HG03097 (cell line): ENCODE measurements at regions not wholly inside any gene's neighbourhood (a gene's known extent, or its start where the extent isn't known, plus 50 kb on each side); places are given as distances from the start of the nearest gene placed in this dataset.
"Not testable (repeated sequence)": the region's sequence is repeated elsewhere in the genome, so short reads cannot be mapped to it uniquely, and the experiment has no call there.

Experiments used
- ATAC-seq: cut with Tn5 transposase; IDR thresholded peaks from one replicate; pipeline ENCODE4 v1.9.1; 2021; ENCODE audit not compliant: unreplicated experiment, low FRiP score

DNA sequence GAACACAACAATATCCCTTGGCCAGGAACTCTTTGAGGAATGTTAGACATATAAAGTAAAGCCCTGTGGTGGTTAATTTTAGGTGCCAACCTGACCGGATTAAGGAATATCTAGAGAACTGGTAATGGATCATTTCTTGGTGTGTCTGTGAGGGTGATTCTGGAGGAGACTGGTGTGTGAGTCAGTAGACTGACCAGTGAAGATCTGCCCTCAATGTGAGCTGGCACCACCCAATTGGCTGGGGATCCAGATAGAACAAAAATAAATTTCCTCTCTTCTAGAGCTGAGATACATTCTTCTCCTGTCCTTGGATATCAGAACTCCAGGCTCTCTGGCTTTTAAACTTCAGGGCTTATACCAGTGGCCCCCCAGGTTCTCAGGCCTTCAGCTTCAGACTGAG is 56.2 kb upstream of the TNPO1 start:
- no peak for ATAC-seq

- ATAC-seq: no peak
Measured at GRCh38 chr5:72752909-72753308, 63.6 kb upstream of the TNPO1 start.

DNA sequence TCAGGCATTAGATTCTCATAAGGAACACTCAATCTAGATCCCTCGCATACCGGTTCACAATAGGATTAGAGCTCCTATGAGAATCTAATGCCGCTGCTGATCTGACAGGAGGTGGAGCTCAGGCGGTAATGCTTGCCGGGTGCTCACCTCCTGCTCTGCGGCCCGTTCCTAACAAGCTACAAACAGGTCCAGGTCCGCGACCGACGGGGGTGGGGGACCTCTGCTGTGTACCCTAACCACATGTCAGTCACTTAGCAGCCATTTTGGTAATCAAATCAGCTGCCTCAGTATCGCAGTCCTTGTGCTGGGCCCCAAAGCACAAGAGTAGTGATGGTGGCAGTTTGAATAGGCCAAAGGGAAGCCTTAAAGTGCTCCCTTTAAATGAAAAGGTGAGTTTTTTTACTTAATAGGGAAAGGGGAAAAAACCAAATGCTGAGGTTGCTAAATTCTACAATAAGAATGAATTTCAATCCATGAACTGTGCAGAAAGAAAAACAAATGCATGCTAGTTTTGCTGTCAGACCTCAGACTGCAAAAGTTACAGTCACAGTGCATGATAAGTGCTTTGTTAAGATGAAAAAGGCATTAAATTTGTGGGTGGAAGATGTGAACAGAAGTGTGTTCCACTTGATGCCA is 67.0 kb upstream of the TNPO1 start:
- no peak for ATAC-seq

DNA sequence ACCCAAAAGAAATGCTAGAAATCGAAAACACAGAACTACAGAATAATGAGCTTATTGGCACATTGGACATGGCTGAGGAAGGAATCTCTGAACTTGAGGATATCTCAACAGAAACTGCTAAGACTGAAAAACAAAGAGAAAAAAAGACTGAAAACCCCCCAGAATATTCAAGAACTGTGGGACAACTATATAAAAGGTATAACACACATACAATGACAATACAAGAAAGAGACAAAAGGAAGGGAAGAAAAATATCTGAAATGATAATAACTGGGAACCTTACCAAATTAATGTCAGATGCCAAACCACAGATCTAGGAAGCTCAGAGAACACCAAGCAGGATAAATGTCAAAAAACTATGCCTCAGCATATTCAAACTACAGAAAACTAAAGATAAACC is 68.6 kb upstream of the TNPO1 start:
- ATAC-seq: no peak

- ATAC-seq: no peak
Measured at GRCh38 chr5:72746736-72747135, 69.7 kb upstream of the TNPO1 start.

GRCh38 chr5:72744136-72744535 is 72.3 kb upstream of the TNPO1 start:
- no peak for ATAC-seq

DNA sequence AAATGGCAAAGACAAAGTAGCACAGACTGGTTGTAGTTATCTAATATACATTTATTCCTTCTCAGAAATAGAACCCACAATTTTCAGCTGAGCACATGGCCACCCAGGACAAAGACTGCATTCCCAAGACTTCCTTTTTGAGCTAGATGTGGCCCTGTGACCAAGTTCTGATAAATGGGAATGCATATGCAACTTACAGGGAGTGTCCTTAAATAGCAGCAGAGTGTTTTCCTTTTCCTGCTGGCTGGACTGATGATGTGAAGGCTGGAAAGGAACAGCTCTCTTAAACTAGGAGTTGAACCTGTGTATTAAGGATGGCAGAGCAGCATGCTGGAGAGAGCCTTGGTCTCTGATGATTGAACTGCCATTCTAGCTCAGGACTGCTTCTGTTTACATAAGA is 74.7 kb upstream of the TNPO1 start:
- ATAC-seq: no peak

GRCh38 chr5:72733810-72734209 is 82.7 kb upstream of the TNPO1 start:
- ATAC-seq: no peak

GRCh38 chr5:72723581-72723980 is 92.9 kb upstream of the TNPO1 start:
- no peak for ATAC-seq

GRCh38 chr5:72722792-72723452 is 93.5 kb upstream of the TNPO1 start:
- ATAC-seq: no peak

DNA sequence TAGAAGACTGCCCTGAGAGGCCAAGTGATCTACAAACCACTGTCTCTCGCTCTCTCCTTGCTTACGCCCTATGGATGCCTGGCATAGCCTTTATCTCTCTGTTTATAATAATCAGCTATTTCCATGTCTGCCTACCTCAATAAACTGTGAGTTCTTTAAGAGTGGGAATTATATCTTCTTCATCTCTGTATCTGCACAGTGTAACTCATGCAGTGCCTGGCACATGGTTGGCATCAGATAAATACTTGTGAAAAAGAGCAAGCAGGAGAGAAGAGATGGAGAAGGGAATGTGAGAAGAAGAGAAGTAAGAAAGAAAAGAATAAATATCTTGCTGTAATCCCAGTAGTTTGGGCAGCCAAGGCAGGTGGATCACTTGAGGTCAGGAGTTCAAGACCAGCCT is 94.6 kb upstream of the TNPO1 start:
- no peak for ATAC-seq

DNA sequence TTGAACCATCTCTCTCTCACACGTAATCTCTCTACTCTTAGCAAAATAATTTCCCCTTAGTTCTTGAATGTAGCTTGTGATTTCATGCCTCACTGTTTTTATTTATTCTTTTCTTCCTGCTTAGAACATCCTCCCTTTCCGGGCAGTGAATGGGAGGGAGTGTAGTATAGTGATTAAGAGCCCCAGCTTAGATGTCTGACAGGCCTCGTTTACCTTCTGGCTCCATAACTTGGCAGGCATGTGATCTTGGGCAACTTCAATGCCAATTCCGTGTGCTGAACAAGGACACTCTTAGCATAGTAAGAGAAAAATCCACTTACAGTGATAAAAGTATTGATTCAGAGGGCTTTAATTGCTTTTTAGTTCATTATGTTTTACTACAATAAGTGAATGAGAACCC is 96.3 kb upstream of the TNPO1 start:
- no peak for ATAC-seq

GRCh38 chr5:72711351-72711750 is 105.1 kb upstream of the TNPO1 start:
- no peak for ATAC-seq

DNA sequence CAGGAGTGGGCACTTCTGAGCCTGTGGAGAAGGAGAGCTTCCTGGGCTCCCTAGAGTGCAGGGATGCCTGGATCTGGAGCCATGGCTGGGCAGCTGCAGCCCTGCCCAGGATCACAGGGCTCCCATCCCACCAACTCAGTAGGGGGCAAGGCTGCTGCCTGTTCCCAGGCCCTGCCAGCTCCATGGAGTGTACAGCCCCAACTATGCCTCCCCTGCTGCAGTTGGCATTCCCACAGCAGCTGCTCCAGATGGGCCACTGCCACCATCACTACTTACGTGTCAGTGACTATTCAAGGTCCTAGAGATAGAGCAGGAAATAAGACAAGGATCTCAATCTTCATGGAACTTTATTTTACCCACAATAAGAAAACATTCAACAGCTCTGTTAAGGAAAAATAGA is 107.1 kb upstream of the TNPO1 start:
- no peak for ATAC-seq

DNA sequence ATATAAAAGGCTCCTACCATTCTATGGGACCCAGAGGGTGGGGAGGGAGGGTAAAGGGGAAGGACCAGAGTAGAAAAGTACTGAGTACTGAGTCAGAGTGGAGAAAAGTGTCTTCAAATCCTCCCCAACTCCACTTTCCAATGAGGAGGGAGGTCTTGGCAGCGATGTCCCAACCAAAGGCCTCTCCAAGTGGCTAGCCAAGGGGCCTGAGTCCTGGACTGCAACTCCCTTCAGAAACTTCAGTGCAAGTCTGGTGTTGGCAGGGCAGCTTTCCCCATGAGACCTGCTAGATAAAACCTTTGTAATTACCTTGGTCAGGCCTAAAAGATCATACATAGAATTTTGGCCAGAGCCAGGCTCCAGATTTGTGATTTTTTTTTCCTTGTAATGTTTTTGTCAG is 111.3 kb upstream of the TNPO1 start:
- ATAC-seq: no peak

DNA sequence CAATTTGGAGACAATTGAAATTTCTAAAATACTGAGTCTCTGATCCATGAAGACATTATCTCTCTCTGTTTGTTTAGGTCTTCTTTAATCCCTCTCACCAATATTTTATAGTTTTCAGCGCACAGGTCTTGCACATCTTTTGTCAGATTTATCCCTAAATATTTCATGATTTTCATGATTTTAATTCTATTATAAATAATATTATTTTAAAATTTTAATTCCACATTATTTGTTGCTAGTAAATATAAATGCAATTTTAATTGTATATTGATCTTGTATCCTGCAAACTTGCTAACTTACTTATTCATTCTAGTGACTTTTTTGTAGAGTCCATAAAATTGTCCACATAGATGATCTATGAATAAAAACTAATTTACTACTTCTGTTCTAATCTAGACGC is 112.6 kb upstream of the TNPO1 start:
- no peak for ATAC-seq

- no peak for ATAC-seq
Measured at GRCh38 chr5:72702881-72703434, 113.5 kb upstream of the TNPO1 start.

DNA sequence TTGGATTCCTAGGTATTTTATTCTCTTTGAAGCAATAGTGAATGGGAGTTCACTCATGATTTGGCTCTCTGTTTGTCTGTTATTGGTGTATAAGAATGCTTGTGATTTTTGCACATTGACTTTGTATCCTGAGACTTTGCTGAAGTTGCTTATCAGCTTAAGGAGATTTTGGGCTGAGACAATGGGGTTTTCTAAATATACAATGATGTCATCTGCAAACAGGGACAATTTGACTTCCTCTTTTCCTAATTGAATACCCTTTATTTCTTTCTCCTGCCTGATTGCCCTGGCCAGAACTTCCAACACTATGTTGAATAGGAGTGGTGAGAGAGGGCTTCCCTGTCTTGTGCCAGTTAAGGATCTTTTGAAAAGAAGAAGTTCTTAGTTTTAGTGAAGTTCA is 114.4 kb upstream of the TNPO1 start:
- ATAC-seq: not testable (repeated sequence)

- no peak for ATAC-seq
Measured at GRCh38 chr5:72698481-72698880, 118.0 kb upstream of the TNPO1 start.

DNA sequence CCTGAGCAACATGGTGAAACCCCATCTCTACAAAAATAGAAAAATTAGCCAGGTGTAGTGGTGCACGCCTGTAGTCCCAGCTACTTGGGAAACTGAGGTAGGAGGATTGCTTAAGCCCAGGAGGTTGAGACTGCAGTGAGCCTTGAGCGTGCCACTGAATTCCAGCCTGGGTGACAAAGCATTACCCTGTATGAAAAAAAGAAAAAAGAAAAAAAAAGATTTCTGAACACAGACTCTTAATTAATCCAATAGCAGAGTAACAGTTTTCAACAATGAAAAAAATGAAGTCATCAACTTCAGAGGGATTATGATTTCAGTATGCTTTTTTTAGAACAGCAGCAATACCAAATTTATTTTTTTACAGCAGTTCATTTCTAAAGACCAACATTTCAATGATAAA is 118.8 kb upstream of the TNPO1 start:
- ATAC-seq: no peak

DNA sequence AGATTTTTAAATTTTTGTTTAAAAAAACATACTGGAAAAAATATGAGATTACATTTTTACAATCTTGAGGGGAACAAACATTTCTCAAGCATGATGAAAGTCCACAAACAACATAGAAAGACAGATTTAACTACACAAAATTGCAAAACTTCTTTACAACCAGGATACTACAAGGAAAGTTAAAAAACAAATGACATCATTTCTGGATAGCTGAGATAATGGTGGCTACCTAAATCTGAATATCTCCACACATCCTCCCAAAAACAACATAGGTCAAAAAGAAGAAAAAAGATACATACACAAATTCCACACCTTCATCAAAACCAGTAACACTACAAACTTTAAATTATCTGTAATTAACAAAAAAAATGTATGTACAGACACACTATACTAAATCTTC is 120.8 kb upstream of the TNPO1 start:
- no peak for ATAC-seq

GRCh38 chr5:72694856-72695255 is 121.6 kb upstream of the TNPO1 start:
- ATAC-seq: no peak
